ENCODE measurements at regions not wholly inside any gene's neighbourhood (a gene's known extent, or its start where the extent isn't known, plus 50 kb on each side); places are given as distances from the start of the nearest gene placed in this dataset.

DNA sequence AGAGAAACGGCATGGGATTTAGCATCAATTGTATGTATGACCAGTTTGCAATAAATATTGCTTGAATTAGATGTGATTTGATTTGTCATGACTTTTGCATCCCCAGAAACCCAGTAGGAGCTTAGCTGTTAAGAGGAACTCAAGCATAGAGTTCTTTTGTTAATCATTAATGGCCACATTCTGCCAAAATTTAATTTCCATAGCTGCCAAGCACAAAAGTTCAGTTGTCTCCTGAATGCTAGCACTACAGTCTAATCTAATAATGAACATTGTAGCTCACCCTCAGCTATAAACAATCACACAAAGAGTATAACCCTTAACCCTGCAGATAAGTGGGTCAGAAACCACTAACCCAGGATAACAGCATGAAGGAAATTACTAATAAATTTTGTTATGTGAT is 169.8 kb upstream of the GRAMD2B start:
- ATAC-seq (no peak), DNase-seq (ENCODE audit: low read depth, low spot score) (no peak)
- intact Hi-C loops (cut with micrococcal nuclease; ENCODE audit: unreplicated experiment): no loop called here
- TF ChIP-seq REST (IDR thresholded peaks at IDR 0.05; ENCODE audit: insufficient read depth in 1 of 2, low read depth in 2 of 2, low read length in 1 of 2) (no peak), TCF7L2 (IDR thresholded peaks at IDR 0.05; ENCODE audit: low read depth, low read length) (no peak), POLR2AphosphoS5 (IDR thresholded peaks at IDR 0.05; ENCODE audit: low read depth, low read length) (no peak), SIN3A (IDR thresholded peaks at IDR 0.05; ENCODE audit: borderline replicate concordance, insufficient read depth, low read depth, low read length) (no peak)
- TF ChIP-seq, protein P1, sequence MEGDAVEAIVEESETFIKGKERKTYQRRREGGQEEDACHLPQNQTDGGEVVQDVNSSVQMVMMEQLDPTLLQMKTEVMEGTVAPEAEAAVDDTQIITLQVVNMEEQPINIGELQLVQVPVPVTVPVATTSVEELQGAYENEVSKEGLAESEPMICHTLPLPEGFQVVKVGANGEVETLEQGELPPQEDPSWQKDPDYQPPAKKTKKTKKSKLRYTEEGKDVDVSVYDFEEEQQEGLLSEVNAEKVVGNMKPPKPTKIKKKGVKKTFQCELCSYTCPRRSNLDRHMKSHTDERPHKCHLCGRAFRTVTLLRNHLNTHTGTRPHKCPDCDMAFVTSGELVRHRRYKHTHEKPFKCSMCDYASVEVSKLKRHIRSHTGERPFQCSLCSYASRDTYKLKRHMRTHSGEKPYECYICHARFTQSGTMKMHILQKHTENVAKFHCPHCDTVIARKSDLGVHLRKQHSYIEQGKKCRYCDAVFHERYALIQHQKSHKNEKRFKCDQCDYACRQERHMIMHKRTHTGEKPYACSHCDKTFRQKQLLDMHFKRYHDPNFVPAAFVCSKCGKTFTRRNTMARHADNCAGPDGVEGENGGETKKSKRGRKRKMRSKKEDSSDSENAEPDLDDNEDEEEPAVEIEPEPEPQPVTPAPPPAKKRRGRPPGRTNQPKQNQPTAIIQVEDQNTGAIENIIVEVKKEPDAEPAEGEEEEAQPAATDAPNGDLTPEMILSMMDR (IDR thresholded peaks at IDR 0.05): no peak
- in situ Hi-C loops (cut with HindIII; ENCODE audit: low pct_unique_long_range_greater_than_20kb, low sequenced_read_pairs): no loop called here
- BruUV-seq (replicated peaks): no TSS peak
- H3K4me1 ChIP-seq (ENCODE audit: control insufficient read depth, insufficient read depth, low read length): no peaks in the 10 kb centered on the region
- H3K27ac ChIP-seq (ENCODE audit: low read length): no peak overlapping the region
- no peaks in the 10 kb centered on the region for H3K27me3 ChIP-seq (ENCODE audit: control insufficient read depth, insufficient read depth, low read length)
- POLR2A ChIA-PET: no interaction called here
- no peak overlapping the region for H3K4me3 ChIP-seq (ENCODE audit: low read depth in 2 of 2, low read length in 2 of 2)
- no peaks in the 10 kb centered on the region for H3K9me3 ChIP-seq (ENCODE audit: control insufficient read depth, insufficient read depth, low read depth, low read length)
- H3K36me3 ChIP-seq (ENCODE audit: control insufficient read depth, insufficient read depth, low read length): no peaks in the 10 kb centered on the region
- CTCF ChIA-PET: no interaction called here

DNA sequence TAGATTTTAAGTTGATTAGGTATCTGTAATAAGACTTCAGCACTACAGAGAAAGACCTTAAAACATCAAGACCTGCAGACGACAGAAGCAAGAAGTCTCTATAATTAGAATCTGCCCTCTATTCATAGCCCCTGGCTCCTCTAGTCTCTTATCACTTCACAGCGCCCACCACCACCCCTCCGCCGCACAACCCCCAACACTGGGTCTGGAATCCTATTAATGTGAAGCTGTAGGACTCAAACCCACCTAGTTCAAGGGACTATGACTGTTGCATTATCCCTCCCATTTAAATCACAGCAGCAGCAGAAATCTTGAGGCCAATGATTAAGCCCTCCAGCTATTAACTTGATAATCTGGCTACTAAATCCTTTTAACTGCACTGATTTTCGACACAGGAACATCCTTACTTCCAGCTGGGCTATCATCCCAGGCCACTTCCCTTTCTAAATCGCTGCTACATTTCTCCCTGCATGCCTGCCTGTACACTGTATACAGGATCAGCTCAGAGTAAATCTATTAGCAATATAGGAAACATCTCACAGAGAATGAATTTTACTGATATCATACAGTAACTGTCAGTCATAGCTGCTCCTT is 159.5 kb upstream of the GRAMD2B start:
- CTCF ChIA-PET: no interaction called here
- no peak overlapping the region for H3K27ac ChIP-seq (ENCODE audit: low read length)
- TF ChIP-seq, protein P1 (IDR thresholded peaks at IDR 0.05): no peak
- TF ChIP-seq POLR2AphosphoS5 (IDR thresholded peaks at IDR 0.05; ENCODE audit: low read depth, low read length): no peak
- no peak for TF ChIP-seq SIN3A (IDR thresholded peaks at IDR 0.05; ENCODE audit: borderline replicate concordance, insufficient read depth, low read depth, low read length)
- TF ChIP-seq TCF7L2 (IDR thresholded peaks at IDR 0.05; ENCODE audit: low read depth, low read length): no peak
- no peak for TF ChIP-seq REST (IDR thresholded peaks at IDR 0.05; ENCODE audit: insufficient read depth in 1 of 2, low read depth in 2 of 2, low read length in 1 of 2)
- no peaks in the 10 kb centered on the region for H3K4me1 ChIP-seq (ENCODE audit: control insufficient read depth, insufficient read depth, low read length)
- ATAC-seq: no peak
- H3K36me3 ChIP-seq (ENCODE audit: control insufficient read depth, insufficient read depth, low read length): no peaks in the 10 kb centered on the region
- H3K27me3 ChIP-seq (ENCODE audit: control insufficient read depth, insufficient read depth, low read length): no peaks in the 10 kb centered on the region
- DNase-seq (ENCODE audit: low read depth, low spot score): no peak
- no peak overlapping the region for H3K4me3 ChIP-seq (ENCODE audit: low read depth in 2 of 2, low read length in 2 of 2)
- BruUV-seq (replicated peaks): no TSS peak
- H3K9me3 ChIP-seq (ENCODE audit: control insufficient read depth, insufficient read depth, low read depth, low read length): no peaks in the 10 kb centered on the region
- intact Hi-C loops (cut with micrococcal nuclease; ENCODE audit: unreplicated experiment) (no loop called here), in situ Hi-C loops (cut with HindIII; ENCODE audit: low pct_unique_long_range_greater_than_20kb, low sequenced_read_pairs) (no loop called here)
- POLR2A ChIA-PET: no interaction called here
